SK-N-SH treated with all-trans-retinoic acid at 6 μM for 48 hours (cell line): ENCODE measurements at regions not wholly inside any gene's neighbourhood (a gene's known extent, or its start where the extent isn't known, plus 50 kb on each side); places are given as distances from the start of the nearest gene placed in this dataset.

Experiments used
- ATAC-seq: fragments of 200-7000 bp; cut with Tn5 transposase; 3 replicates; pipeline ENCODE4 v1.9.1; 2020; ENCODE audit warnings: mild to moderate bottlenecking, moderate library complexity
- ARNTL ChIP-seq: fragments of 450-650 bp; formaldehyde crosslinking; IDR thresholded peaks from 2 replicates; pipeline ENCODE4 v1.5.0; 2020; ENCODE audit warnings: low read depth, mild to moderate bottlenecking, moderate library complexity, borderline replicate concordance
- BACH2 ChIP-seq: fragments of 250-450 bp; sonication (Bioruptor Pico); IDR thresholded peaks from 2 replicates; pipeline ENCODE4 v1.9.0; 2021; ENCODE audit warnings: mild to moderate bottlenecking, borderline replicate concordance
- CREB5 ChIP-seq: fragments of 250-450 bp; sonication (Bioruptor Pico); IDR thresholded peaks from 2 replicates; pipeline ENCODE4 v1.5.1; 2020; ENCODE audit warnings: low read depth, mild to moderate bottlenecking, moderate library complexity
- CSDC2 ChIP-seq: fragments of 250-450 bp; sonication (Bioruptor Pico); IDR thresholded peaks from 2 replicates; pipeline ENCODE4 v1.5.0; 2020; ENCODE audit warnings: mild to moderate bottlenecking, moderate library complexity
- CSRNP3 ChIP-seq: fragments of 250-450 bp; sonication (Bioruptor Pico); IDR thresholded peaks from 2 replicates; pipeline ENCODE4 v1.5.1; 2021; ENCODE audit warnings: mild to moderate bottlenecking, moderate library complexity
- ESRRG ChIP-seq: fragments of 250-450 bp; sonication (Bioruptor Pico); IDR thresholded peaks from 2 replicates; pipeline ENCODE4 v1.6.1; 2021; ENCODE audit warnings: mild to moderate bottlenecking
- GLIS3 ChIP-seq: fragments of 250-450 bp; sonication (Bioruptor Pico); IDR thresholded peaks from 2 replicates; pipeline ENCODE4 v1.5.0; 2020; ENCODE audit warnings: mild to moderate bottlenecking, moderate library complexity
- ISL1 ChIP-seq: fragments of 250-450 bp; sonication (Bioruptor Pico); IDR thresholded peaks from 2 replicates; pipeline ENCODE4 v2.1.2; 2022; ENCODE audit warnings: mild to moderate bottlenecking, moderate library complexity
- OSR1 ChIP-seq: fragments of 250-450 bp; sonication (Bioruptor Pico); IDR thresholded peaks from 2 replicates; pipeline ENCODE4 v1.8.0; 2022; ENCODE audit warnings: moderate library complexity, mild to moderate bottlenecking, inconsistent platforms
- PATZ1 ChIP-seq: fragments of 250-450 bp; sonication (Bioruptor Pico); IDR thresholded peaks from 2 replicates; pipeline ENCODE4 v1.8.0; 2020; ENCODE audit warnings: mild to moderate bottlenecking, moderate library complexity, borderline replicate concordance
- POU6F1 ChIP-seq: fragments of 250-450 bp; sonication (Bioruptor Pico); IDR thresholded peaks from 2 replicates; pipeline ENCODE4 v1.8.0; 2021; ENCODE audit warnings: low read depth, mild to moderate bottlenecking, moderate library complexity, borderline replicate concordance
- PPARA ChIP-seq: fragments of 250-450 bp; sonication (Bioruptor Pico); IDR thresholded peaks from 2 replicates; pipeline ENCODE4 v1.5.0; 2020; ENCODE audit warnings: mild to moderate bottlenecking, borderline replicate concordance
- RARB ChIP-seq: fragments of 250-450 bp; sonication (Bioruptor Pico); IDR thresholded peaks from 2 replicates; pipeline ENCODE4 v1.8.0; 2021; ENCODE audit warnings: mild to moderate bottlenecking, moderate library complexity
- SNAI2 ChIP-seq: fragments of 250-450 bp; sonication (Bioruptor Pico); IDR thresholded peaks from 2 replicates; pipeline ENCODE4 v1.5.0; 2020; ENCODE audit warnings: mild to moderate bottlenecking, moderate library complexity
- TCF4 ChIP-seq: fragments of 250-450 bp; sonication (Bioruptor Pico); IDR thresholded peaks from 2 replicates; pipeline ENCODE4 v1.8.0; 2021; ENCODE audit warnings: mild to moderate bottlenecking, moderate library complexity, borderline replicate concordance
- TOX ChIP-seq: fragments of 250-450 bp; sonication (Bioruptor Pico); IDR thresholded peaks from 2 replicates; pipeline ENCODE4 v1.8.0; 2021; ENCODE audit warnings: mild to moderate bottlenecking, moderate library complexity, borderline replicate concordance
- TSHZ2 ChIP-seq: fragments of 250-450 bp; sonication (Bioruptor Pico); IDR thresholded peaks from 2 replicates; pipeline ENCODE4 v1.5.0; 2020; ENCODE audit warnings: mild to moderate bottlenecking, moderate library complexity
- ZC3H10 ChIP-seq: fragments of 250-450 bp; sonication (Bioruptor Pico); IDR thresholded peaks from 2 replicates; pipeline ENCODE4 v1.5.1; 2021; ENCODE audit warnings: mild to moderate bottlenecking, moderate library complexity
- ZFP3 ChIP-seq: fragments of 250-450 bp; sonication (Bioruptor Pico); IDR thresholded peaks from 2 replicates; pipeline ENCODE4 v1.5.0; 2020; ENCODE audit warnings: mild to moderate bottlenecking, moderate library complexity
- ZFP30 ChIP-seq: fragments of 450-650 bp; formaldehyde crosslinking; IDR thresholded peaks from 2 replicates; pipeline ENCODE4 v1.5.0; 2022; ENCODE audit warnings: mild to moderate bottlenecking, moderate library complexity
- ZNF565 ChIP-seq: fragments of 450-650 bp; formaldehyde crosslinking; conservative IDR thresholded peaks from 2 replicates; pipeline ENCODE4 v1.5.0; 2020; ENCODE audit warnings: low read depth, mild to moderate bottlenecking, moderate library complexity
- ZNF70 ChIP-seq: fragments of 450-650 bp; formaldehyde crosslinking; IDR thresholded peaks from 2 replicates; pipeline ENCODE4 v1.5.0; 2020; ENCODE audit warnings: mild to moderate bottlenecking, moderate library complexity
- ZNF8 ChIP-seq: fragments of 450-650 bp; formaldehyde crosslinking; IDR thresholded peaks from 2 replicates; pipeline ENCODE4 v1.5.0; 2020; ENCODE audit warnings: mild to moderate bottlenecking, moderate library complexity

- TF ChIP-seq ISL1 (CRISPR knock-in tag) (no peak), ARNTL (CRISPR knock-in tag) (no peak), ZFP30 (CRISPR knock-in tag) (no peak), ZNF8 (CRISPR knock-in tag) (no peak), TCF4 (CRISPR knock-in tag) (no peak), RARB (no peak), POU6F1 (no peak), CSDC2 (no peak), ZFP3 (CRISPR knock-in tag) (no peak), ZNF565 (CRISPR knock-in tag) (no peak), ESRRG (CRISPR knock-in tag) (no peak)
- no peak for ATAC-seq
These were observed 150.6 kb downstream of the KCTD12 start for GRCh38 chr13:76735641-76736040.

GRCh38 chr13:76733671-76734070, 152.5 kb downstream of the KCTD12 start:
- no peak for ATAC-seq
- TF ChIP-seq ZNF8 (CRISPR knock-in tag), result no peak
- TF ChIP-seq ZFP3 (CRISPR knock-in tag), result no peak
- no peak for TF ChIP-seq GLIS3 (CRISPR knock-in tag)
- TF ChIP-seq TOX (CRISPR knock-in tag), result no peak
- TF ChIP-seq ZNF70 (CRISPR knock-in tag), result no peak
- TF ChIP-seq CSDC2, result no peak
- TF ChIP-seq ARNTL (CRISPR knock-in tag), result no peak
- no peak for TF ChIP-seq OSR1 (CRISPR knock-in tag)
- no peak for TF ChIP-seq ZNF565 (CRISPR knock-in tag)
- no peak for TF ChIP-seq TCF4 (CRISPR knock-in tag)
- TF ChIP-seq CSRNP3, result no peak
- no peak for TF ChIP-seq RARB
- no peak for TF ChIP-seq TSHZ2

- no peak for ATAC-seq
- TF ChIP-seq BACH2, result no peak
- no peak for TF ChIP-seq ISL1 (CRISPR knock-in tag)
- TF ChIP-seq ZFP30 (CRISPR knock-in tag), result no peak
These were observed 153.8 kb downstream of the KCTD12 start for GRCh38 chr13:76732367-76732766.

- TF ChIP-seq SNAI2 (CRISPR knock-in tag) (no peak), PPARA (no peak), POU6F1 (no peak), GLIS3 (CRISPR knock-in tag) (no peak), TCF4 (CRISPR knock-in tag) (no peak), ZNF565 (CRISPR knock-in tag) (no peak), ESRRG (CRISPR knock-in tag) (no peak), CSRNP3 (no peak), ZFP3 (CRISPR knock-in tag) (no peak), PATZ1 (CRISPR knock-in tag) (no peak), BACH2 (no peak), TOX (CRISPR knock-in tag) (no peak), ARNTL (CRISPR knock-in tag) (no peak), RARB (no peak), CSDC2 (no peak), CREB5 (CRISPR knock-in tag) (no peak), ZC3H10 (CRISPR knock-in tag) (no peak)
- TF ChIP-seq, all 23 proteins: peak for 0
- ATAC-seq, result no peak
These were observed 156.0 kb downstream of the KCTD12 start for GRCh38 chr13:76730220-76730619.
